Osteoblast (primary cell): ENCODE measurements at regions not wholly inside any gene's neighbourhood (a gene's known extent, or its start where the extent isn't known, plus 50 kb on each side); places are given as distances from the start of the nearest gene placed in this dataset.

Experiments used
- DNase-seq: peaks from one replicate; pipeline ENCODE4 v3.0.0; 2011; ENCODE audit warnings: low spot score, mixed read lengths; ENCODE audit not compliant: insufficient read length; ENCODE audit errors: missing footprints
- H2AFZ ChIP-seq: 2 replicates; pipeline ENCODE4 v1.6.0; 2011; ENCODE audit warnings: mild to moderate bottlenecking, low read length
- H3K27ac ChIP-seq: 2 replicates; pipeline ENCODE4 v1.5.1; 2011; ENCODE audit warnings: mild to moderate bottlenecking, low read depth, low read length, moderate library complexity
- H3K27me3 ChIP-seq: 2 replicates; pipeline ENCODE4 v1.6.0; 2012; ENCODE audit warnings: mild to moderate bottlenecking, control low read depth, inconsistent platforms, low read length, moderate library complexity; ENCODE audit not compliant: insufficient read depth
- H3K36me3 ChIP-seq: 2 replicates; pipeline ENCODE4 v1.5.1; 2011; ENCODE audit warnings: mild to moderate bottlenecking, low read length, control low read depth, moderate library complexity; ENCODE audit not compliant: insufficient read depth
- H3K4me1 ChIP-seq: 2 replicates; pipeline ENCODE4 v1.5.1; 2011; ENCODE audit warnings: mild to moderate bottlenecking, low read length, control low read depth, moderate library complexity; ENCODE audit not compliant: insufficient read depth
- H3K4me2 ChIP-seq: 2 replicates; pipeline ENCODE4 v1.6.0; 2011; ENCODE audit warnings: mild to moderate bottlenecking, low read length; ENCODE audit not compliant: insufficient read depth
- H3K4me3 ChIP-seq: fragments of 200-600 bp; sonication (generic); 3 replicates; pipeline ENCODE4 v1.5.1; 2012; ENCODE audit warnings: mild to moderate bottlenecking, low read length, inconsistent platforms; ENCODE audit not compliant: insufficient read depth
- H3K79me2 ChIP-seq: 2 replicates; pipeline ENCODE4 v1.6.0; 2012; ENCODE audit warnings: mild to moderate bottlenecking, low read length, control low read depth, inconsistent platforms; ENCODE audit not compliant: insufficient read depth
- H3K9me3 ChIP-seq: 2 replicates; pipeline ENCODE4 v1.5.1; 2011; ENCODE audit warnings: low read depth, low read length, control low read depth
- H4K20me1 ChIP-seq: 2 replicates; pipeline ENCODE4 v1.6.0; 2012; ENCODE audit warnings: mild to moderate bottlenecking, low read length, control low read depth; ENCODE audit not compliant: insufficient read depth
- CTCF ChIP-seq: IDR thresholded peaks from 2 replicates; pipeline ENCODE4 v1.5.1; 2011; ENCODE audit warnings: mild to moderate bottlenecking, low read depth, low read length, moderate library complexity; ENCODE audit errors: extremely low read depth

- no peaks in the 10 kb centered on the region for H3K4me1 ChIP-seq
- no peaks in the 10 kb centered on the region for H3K27me3 ChIP-seq
- no peak overlapping the region for H3K27ac ChIP-seq
- no peak overlapping the region for H3K4me3 ChIP-seq
- H3K4me2 ChIP-seq = no peak overlapping the region
- H3K9me3 ChIP-seq = no peaks in the 10 kb centered on the region
- no peaks in the 10 kb centered on the region for H3K79me2 ChIP-seq
- TF ChIP-seq CTCF = no peak
- no peak for DNase-seq
- H2AFZ ChIP-seq = no peak overlapping the region
- H4K20me1 ChIP-seq = no peaks in the 10 kb centered on the region
- no peaks in the 10 kb centered on the region for H3K36me3 ChIP-seq
Measured at GRCh38 chr13:22243469-22244163, 572.7 kb downstream of the FGF9 start.

GRCh38 chr13:22252281-22252830, 581.5 kb downstream of the FGF9 start:
- TF ChIP-seq CTCF = no peak
- no peak for DNase-seq

GRCh38 chr13:22253107-22253506, 582.2 kb downstream of the FGF9 start:
- H3K27me3 ChIP-seq = no peaks in the 10 kb centered on the region
- H3K4me2 ChIP-seq = no peak overlapping the region
- H3K27ac ChIP-seq = no peak overlapping the region
- no peaks in the 10 kb centered on the region for H3K4me1 ChIP-seq
- H4K20me1 ChIP-seq = no peaks in the 10 kb centered on the region
- DNase-seq = no peak
- peaks cover 2% of the 10 kb centered on the region for H3K9me3 ChIP-seq
- H2AFZ ChIP-seq = no peak overlapping the region
- TF ChIP-seq CTCF = no peak
- H3K36me3 ChIP-seq = no peaks in the 10 kb centered on the region
- no peaks in the 10 kb centered on the region for H3K79me2 ChIP-seq
- no peak overlapping the region for H3K4me3 ChIP-seq

More at GRCh38 chr13:22252281-22252830, 581.5 kb downstream of the FGF9 start:
- Histone ChIP-seq H3K27ac (no peak overlapping the region), H3K4me2 (no peak overlapping the region), H3K9me3 (no peaks in the 10 kb centered on the region), H3K36me3 (no peaks in the 10 kb centered on the region), H3K79me2 (no peaks in the 10 kb centered on the region), H3K4me3 (no peak overlapping the region), H3K27me3 (no peaks in the 10 kb centered on the region), H3K4me1 (no peaks in the 10 kb centered on the region), H4K20me1 (no peaks in the 10 kb centered on the region), H2AFZ (no peak overlapping the region)

GRCh38 chr13:22256111-22256639, 585.3 kb downstream of the FGF9 start:
- TF ChIP-seq CTCF = no peak
- no peak for DNase-seq
- no peaks in the 10 kb centered on the region for H4K20me1 ChIP-seq
- no peaks in the 10 kb centered on the region for H3K36me3 ChIP-seq
- peaks cover 2% of the 10 kb centered on the region for H3K9me3 ChIP-seq
- no peak overlapping the region for H3K4me2 ChIP-seq
- H3K4me1 ChIP-seq = no peaks in the 10 kb centered on the region
- no peak overlapping the region for H3K4me3 ChIP-seq
- H3K27ac ChIP-seq = no peak overlapping the region
- H2AFZ ChIP-seq = no peak overlapping the region
- no peaks in the 10 kb centered on the region for H3K27me3 ChIP-seq
- no peaks in the 10 kb centered on the region for H3K79me2 ChIP-seq
